H1 (cell line): ENCODE measurements at regions not wholly inside any gene's neighbourhood (a gene's known extent, or its start where the extent isn't known, plus 50 kb on each side); places are given as distances from the start of the nearest gene placed in this dataset.
"Not testable (repeated sequence)": the region's sequence is repeated elsewhere in the genome, so short reads cannot be mapped to it uniquely, and the experiment has no call there.

Source experiments
- CTCF ChIA-PET: fragments of 300-600 bp; sonication (Branson Sonifier 250); formaldehyde crosslinking; loops from one replicate; lab custom pipeline; 2021; ENCODE audit not compliant: partially characterized antibody; lab: Charles Lee
- POLR2A ChIA-PET: fragments of 300-600 bp; sonication (Branson Sonifier 250); formaldehyde crosslinking; loops from one replicate; lab custom pipeline; 2021; ENCODE audit warnings: inconsistent platforms; ENCODE audit not compliant: partially characterized antibody; lab: Charles Lee
- DNase-seq, 2 experiments: peaks; one replicate each; pipeline versions ENCODE4 v3.0.0 to v3.0.0-alpha.2; 2010 to 2022; ENCODE audit warnings: low spot score in 2 of 2, low read depth in 1 of 2, mixed read lengths in 1 of 2
- FAIRE-seq: peaks from 2 replicates; lab custom pipeline; 2011; peaks lifted over from hg19 to GRCh38; lab: Jason Lieb, UNC
- H2AFZ ChIP-seq: 2 replicates; pipeline ENCODE4 v1.8.1; 2012; ENCODE audit warnings: low read length, inconsistent platforms
- H2AK5ac ChIP-seq: 2 replicates; pipeline ENCODE4 v1.6.1; 2013; ENCODE audit warnings: low read depth, low read length
- H2BK120ac ChIP-seq: replicated peaks from 2 replicates; pipeline ENCODE3; 2013; ENCODE audit warnings: low read depth, low read length, inconsistent platforms
- H2BK12ac ChIP-seq: 2 replicates; pipeline ENCODE4 v1.6.1; 2013; ENCODE audit warnings: low read depth, low read length
- H2BK15ac ChIP-seq: 2 replicates; pipeline ENCODE4 v1.6.1; 2013; ENCODE audit warnings: low read length
- H2BK20ac ChIP-seq: 2 replicates; pipeline ENCODE4 v1.6.1; 2013; ENCODE audit warnings: low read length
- H2BK5ac ChIP-seq: 2 replicates; pipeline ENCODE4 v1.6.1; 2013; ENCODE audit warnings: low read depth, low read length
- H3K14ac ChIP-seq: 2 replicates; pipeline ENCODE4 v1.6.1; 2013; ENCODE audit warnings: inconsistent platforms; ENCODE audit not compliant: insufficient read length
- H3K18ac ChIP-seq: 2 replicates; pipeline ENCODE4 v1.6.1; 2013; ENCODE audit warnings: low read length; ENCODE audit errors: extremely low read depth
- H3K23ac ChIP-seq: 2 replicates; pipeline ENCODE4 v1.6.1; 2013; ENCODE audit warnings: inconsistent platforms; ENCODE audit not compliant: insufficient read length
- H3K23me2 ChIP-seq: 2 replicates; pipeline ENCODE4 v1.6.1; 2013; ENCODE audit warnings: low read depth, low read length
- H3K27ac ChIP-seq: 2 replicates; pipeline ENCODE4 v1.6.1; 2011; ENCODE audit warnings: low read depth, low read length, inconsistent platforms
- H3K27me3 ChIP-seq, 4 experiments: replicated peaks in 1 of 4; 1 replicate in 1 of 4; 2 replicates in 3 of 4; pipeline versions ENCODE4 v1.6.1 to v1.8.1; 2011 to 2013; ENCODE audit warnings: low read length in 3 of 4, mild to moderate bottlenecking in 3 of 4, inconsistent platforms in 2 of 4, mixed read lengths in 2 of 4, moderate library complexity in 1 of 4; ENCODE audit not compliant: control insufficient read depth in 3 of 4, insufficient read depth in 3 of 4; ENCODE audit errors: extremely low read depth in 1 of 4
- H3K36me3 ChIP-seq, 4 experiments: 2 replicates each; pipeline versions ENCODE4 v1.6.1 to v1.8.1; 2011 to 2013; ENCODE audit warnings: mild to moderate bottlenecking in 4 of 4, low read length in 3 of 4, moderate library complexity in 2 of 4, control low read depth in 1 of 4, inconsistent platforms in 1 of 4; ENCODE audit not compliant: insufficient read depth in 4 of 4, control insufficient read depth in 2 of 4
- H3K4ac ChIP-seq: replicated peaks from 2 replicates; pipeline ENCODE3; 2013; ENCODE audit warnings: low read length, low read depth, mixed read lengths, inconsistent platforms; ENCODE audit not compliant: insufficient read length
- H3K4me1 ChIP-seq, 4 experiments: replicated peaks in 1 of 4; 1 replicate in 1 of 4; 2 replicates in 3 of 4; pipeline versions ENCODE4 v1.6.1 to v1.8.1; 2011 to 2013; ENCODE audit warnings: low read length in 3 of 4, inconsistent platforms in 2 of 4, mixed read lengths in 1 of 4; ENCODE audit not compliant: insufficient read depth in 4 of 4, control insufficient read depth in 3 of 4
- H3K4me2 ChIP-seq, 2 experiments: 2 replicates each; pipeline versions ENCODE4 v1.6.1 to v1.8.1; 2011 to 2013; ENCODE audit warnings: low read depth in 2 of 2, low read length in 2 of 2, control low read depth in 1 of 2, inconsistent platforms in 1 of 2, mild to moderate bottlenecking in 1 of 2; ENCODE audit not compliant: insufficient read depth in 1 of 2
- H3K4me3 ChIP-seq, 4 experiments: fragments of 200-600, 300-600 bp in 1 of 4; sonication (generic), shearing (Covaris generic), sonication (Bioruptor Twin) in 1 of 4; 2 replicates each; pipeline versions ENCODE4 v1.5.1 to v1.8.1; 2011 to 2016; ENCODE audit warnings: low read length in 4 of 4, low read depth in 3 of 4, control low read depth in 2 of 4, inconsistent platforms in 2 of 4, mild to moderate bottlenecking in 2 of 4, mixed read lengths in 1 of 4, moderate library complexity in 1 of 4; ENCODE audit not compliant: insufficient read depth in 2 of 4; ENCODE audit errors: extremely low read depth in 1 of 4
- H3K56ac ChIP-seq: replicated peaks from 2 replicates; pipeline ENCODE3; 2013; ENCODE audit warnings: low read depth, mild to moderate bottlenecking, mixed read lengths, low read length, inconsistent platforms; ENCODE audit not compliant: insufficient read length
- H3K79me1 ChIP-seq: 2 replicates; pipeline ENCODE4 v1.6.1; 2013; ENCODE audit warnings: low read depth, low read length, control low read depth
- H3K79me2 ChIP-seq, 2 experiments: 2 replicates each; pipeline versions ENCODE4 v1.6.1 to v1.8.1; 2012 to 2013; ENCODE audit warnings: low read length in 2 of 2, mild to moderate bottlenecking in 2 of 2, inconsistent platforms in 1 of 2; ENCODE audit not compliant: insufficient read depth in 2 of 2, control insufficient read depth in 1 of 2
- H3K9ac ChIP-seq, 4 experiments: replicated peaks in 1 of 4; 1 replicate in 1 of 4; 2 replicates in 3 of 4; pipeline versions ENCODE4 v1.6.1 to v1.8.1; 2011 to 2013; ENCODE audit warnings: low read depth in 3 of 4, low read length in 3 of 4, control low read depth in 2 of 4, mild to moderate bottlenecking in 2 of 4, moderate library complexity in 2 of 4, inconsistent platforms in 1 of 4; ENCODE audit errors: extremely low read depth in 1 of 4
- H3K9me3 ChIP-seq, 2 experiments: 2 replicates each; pipeline versions ENCODE4 v1.6.1 to v1.8.1; 2012 to 2013; ENCODE audit warnings: mild to moderate bottlenecking in 2 of 2, moderate library complexity in 2 of 2, control low read depth in 1 of 2, inconsistent platforms in 1 of 2, low read depth in 1 of 2, low read length in 1 of 2, mixed read lengths in 1 of 2; ENCODE audit not compliant: insufficient read depth in 2 of 2
- H4K20me1 ChIP-seq, 2 experiments: replicated peaks in 1 of 2; 2 replicates each; pipeline versions ENCODE3 to v1.8.1; 2011 to 2013; ENCODE audit warnings: inconsistent platforms in 2 of 2, low read length in 2 of 2, mild to moderate bottlenecking in 1 of 2; ENCODE audit not compliant: insufficient read depth in 2 of 2, control insufficient read depth in 1 of 2
- H4K5ac ChIP-seq: 2 replicates; pipeline ENCODE4 v1.6.1; 2013; ENCODE audit warnings: low read length, low read depth, mixed read lengths, inconsistent platforms; ENCODE audit not compliant: insufficient read length
- H4K8ac ChIP-seq: 2 replicates; pipeline ENCODE4 v1.8.0; 2013; ENCODE audit warnings: mild to moderate bottlenecking, moderate library complexity, low read length, inconsistent platforms; ENCODE audit not compliant: insufficient read depth; ENCODE audit errors: extremely low read depth
- H4K91ac ChIP-seq: replicated peaks from 2 replicates; pipeline ENCODE3; 2013; ENCODE audit warnings: low read length, mixed read lengths, inconsistent platforms; ENCODE audit not compliant: insufficient read length
- WGBS, 2 experiments: shearing (Covaris generic) in 1 of 2; methylation state at CpG; one replicate each; pipeline versions ENCODE4 v1.1.6 to v1.1.7; 2013 to 2015; ENCODE audit warnings: low lambda C conversion rate in 2 of 2, mixed read lengths in 2 of 2, inconsistent platforms in 1 of 2, low coverage in 1 of 2, missing lambda C conversion rate in 1 of 2; ENCODE audit not compliant: insufficient replicate concordance in 2 of 2, insufficient coverage in 1 of 2, insufficient read length in 1 of 2; ENCODE audit errors: extremely low coverage in 1 of 2, missing lambda C conversion rate in 1 of 2; 5-methylcytosine and 5-hydroxymethylcytosine counted together

GRCh38 chrX:141066263-141066662, 63.9 kb downstream of the SPANXB1 start:
- H2BK20ac ChIP-seq, POLR2A ChIA-PET: not testable (repeated sequence)
- no CpG with 5 or more reads among the region's 7 CpGs for WGBS, 2 experiments

GRCh38 chrX:141084130-141084529, 81.7 kb downstream of the SPANXB1 start:
- H3K56ac ChIP-seq, H3K4me1 ChIP-seq, H3K9me3 ChIP-seq, H3K23ac ChIP-seq, H4K8ac ChIP-seq, H3K4me2 ChIP-seq, H3K4me3 ChIP-seq, H3K36me3 ChIP-seq, H2BK120ac ChIP-seq, H3K18ac ChIP-seq, H3K79me2 ChIP-seq, H3K9ac ChIP-seq, H3K23me2 ChIP-seq, CTCF ChIA-PET, H2AK5ac ChIP-seq, FAIRE-seq, H4K91ac ChIP-seq, H3K79me1 ChIP-seq, H2AFZ ChIP-seq, H4K5ac ChIP-seq, H3K27ac ChIP-seq, H3K4ac ChIP-seq, DNase-seq, H2BK12ac ChIP-seq, H3K27me3 ChIP-seq, H2BK15ac ChIP-seq, H4K20me1 ChIP-seq, POLR2A ChIA-PET, H3K14ac ChIP-seq, H2BK20ac ChIP-seq, H2BK5ac ChIP-seq: not testable (repeated sequence)
- no CpG with 5 or more reads among the region's 44 CpGs for WGBS, 2 experiments

More at GRCh38 chrX:141066263-141066662, 63.9 kb downstream of the SPANXB1 start:
- H3K79me2 ChIP-seq, H3K4ac ChIP-seq, H3K18ac ChIP-seq, CTCF ChIA-PET, H2BK15ac ChIP-seq, H3K27ac ChIP-seq, H3K79me1 ChIP-seq, H3K14ac ChIP-seq, H2AFZ ChIP-seq, H3K23ac ChIP-seq, H3K4me1 ChIP-seq, H2BK120ac ChIP-seq, H3K23me2 ChIP-seq, H3K9me3 ChIP-seq, H3K4me2 ChIP-seq, H2AK5ac ChIP-seq, H4K20me1 ChIP-seq, H4K8ac ChIP-seq, H2BK5ac ChIP-seq, H4K5ac ChIP-seq, FAIRE-seq, H3K9ac ChIP-seq, DNase-seq, H4K91ac ChIP-seq, H2BK12ac ChIP-seq, H3K36me3 ChIP-seq, H3K27me3 ChIP-seq, H3K4me3 ChIP-seq, H3K56ac ChIP-seq: not testable (repeated sequence)
